RCC 7860 (cell line): ENCODE measurements at regions not wholly inside any gene's neighbourhood (a gene's known extent, or its start where the extent isn't known, plus 50 kb on each side); places are given as distances from the start of the nearest gene placed in this dataset.

ENCODE experiments used
- DNase-seq: peaks from one replicate; pipeline ENCODE4 v3.0.0-alpha.2; 2015; ENCODE audit warnings: low spot score
- FAIRE-seq: peaks from 2 replicates; lab custom pipeline; 2012; peaks lifted over from hg19 to GRCh38; lab: Jason Lieb, UNC

DNA sequence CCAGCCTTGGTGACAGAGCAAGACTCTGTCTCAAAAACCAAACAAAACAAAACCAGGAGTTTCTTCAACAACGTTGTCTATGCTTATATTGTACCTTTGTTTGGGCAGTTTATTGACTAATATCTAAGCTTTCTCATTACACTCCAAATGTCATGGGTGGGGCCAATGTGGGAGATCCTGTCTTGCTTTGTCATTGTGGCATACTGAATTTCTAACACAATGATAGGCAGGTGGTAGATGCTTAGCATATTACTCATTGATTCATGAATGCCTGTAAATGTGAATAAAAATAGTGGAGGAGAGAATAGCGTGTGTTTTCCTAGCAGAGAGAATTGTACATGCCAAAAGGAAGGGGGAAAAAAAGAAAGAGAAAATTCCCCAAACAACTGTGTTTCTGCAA, 802.5 kb upstream of the EEF2KMT start:
- DNase-seq (peak; percentile 25), FAIRE-seq (no peak)

DNA sequence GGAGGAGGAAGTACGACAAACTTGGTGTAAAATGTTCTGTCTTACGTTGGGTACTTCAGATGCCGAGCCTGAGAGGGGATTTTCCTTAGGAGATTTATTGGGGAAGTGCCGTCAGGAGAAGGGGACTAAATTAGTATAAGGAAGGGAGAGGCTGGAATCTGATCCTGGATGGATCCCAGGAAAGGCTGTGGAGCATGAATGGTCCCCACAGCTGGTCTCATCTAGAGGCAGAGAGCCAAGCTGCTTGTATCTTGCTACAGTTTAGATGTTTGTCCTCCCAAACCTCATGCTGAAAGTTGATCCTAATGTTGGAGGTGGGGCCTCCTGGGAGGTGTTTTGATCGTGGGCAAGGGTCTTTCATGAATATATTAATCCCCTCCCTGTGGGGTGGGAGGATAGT, 798.4 kb upstream of the EEF2KMT start:
- no peak for DNase-seq
- no peak for FAIRE-seq

DNA sequence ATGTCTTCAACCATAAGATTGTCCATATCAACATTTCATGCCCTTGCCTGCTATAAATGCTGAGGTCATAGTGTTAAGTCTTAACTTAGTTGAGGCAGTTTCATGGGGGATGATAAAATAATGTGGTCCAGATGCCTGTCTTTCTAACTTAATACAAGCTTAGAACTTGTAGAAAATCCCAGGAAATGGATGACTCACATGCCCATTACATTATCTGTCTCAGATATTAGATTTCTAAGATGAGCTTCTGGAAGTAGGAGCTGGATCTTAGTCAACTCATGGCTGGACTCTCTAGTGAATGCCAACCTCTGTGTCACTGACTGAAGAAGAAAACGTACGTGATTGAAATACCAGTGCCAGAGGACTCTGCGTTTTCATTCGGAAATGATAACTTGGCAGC, 797.5 kb upstream of the EEF2KMT start:
- DNase-seq = peak; percentile 73
- no peak for FAIRE-seq

DNA sequence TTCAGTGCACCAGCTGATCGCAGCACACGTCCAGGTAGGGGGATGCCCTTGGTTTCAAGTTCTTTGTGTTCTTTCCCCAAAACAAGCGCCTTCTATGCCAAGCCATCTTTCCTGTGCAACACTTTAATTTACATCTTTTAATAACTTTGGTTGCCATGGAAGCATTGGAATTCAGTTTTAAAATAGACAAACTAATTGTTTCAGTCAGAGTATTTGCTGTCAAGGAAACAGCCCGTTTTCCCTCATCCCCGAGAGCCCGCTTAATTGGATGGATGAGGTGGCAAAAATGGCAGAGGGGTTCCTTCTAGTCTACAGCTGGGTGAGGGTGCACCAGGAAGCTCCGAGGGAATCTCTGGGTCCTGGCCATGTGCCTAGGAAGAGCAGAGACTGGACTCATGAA, 793.7 kb upstream of the EEF2KMT start:
- DNase-seq (no peak), FAIRE-seq (no peak)

DNA sequence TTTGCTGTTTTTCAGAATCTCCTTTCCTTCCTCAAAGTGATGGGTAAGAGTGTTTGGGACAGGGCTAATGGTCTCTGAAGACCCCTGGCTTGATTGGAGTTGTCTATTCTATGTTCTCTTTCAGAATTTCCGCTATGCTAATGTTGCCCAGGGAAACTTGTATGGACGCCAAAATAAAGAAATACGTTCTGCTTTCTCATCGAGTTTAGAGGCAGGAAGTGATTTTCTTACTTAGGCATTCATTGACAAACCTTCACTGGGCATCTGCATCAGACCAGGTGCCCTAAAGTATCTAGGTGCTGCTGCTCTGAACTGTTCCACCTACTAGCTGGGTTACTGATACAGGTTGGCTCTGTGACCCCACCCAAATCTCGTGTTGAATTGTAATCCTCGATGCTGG, 787.9 kb upstream of the EEF2KMT start:
- DNase-seq (no peak), FAIRE-seq (no peak)

DNA sequence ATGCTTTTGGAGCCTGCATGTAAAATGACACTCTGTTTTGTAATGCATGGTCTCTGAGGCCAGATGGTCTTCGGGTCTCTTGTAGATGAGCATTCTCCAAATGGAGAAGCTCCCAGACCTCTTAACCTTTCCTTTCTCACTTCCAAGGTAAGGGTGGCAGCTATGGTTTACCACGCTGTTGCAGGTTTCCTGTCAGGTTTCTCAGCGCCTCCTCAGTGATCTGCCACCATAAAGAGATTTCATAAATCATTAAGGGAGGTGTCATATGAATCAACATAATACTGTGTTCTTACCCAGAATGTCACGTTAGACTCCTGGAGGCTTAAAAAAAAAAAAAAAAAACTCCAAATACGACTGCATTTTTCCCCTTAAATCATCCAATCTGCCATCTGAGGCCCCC, 787.4 kb upstream of the EEF2KMT start:
- FAIRE-seq (no peak), DNase-seq (no peak)

DNA sequence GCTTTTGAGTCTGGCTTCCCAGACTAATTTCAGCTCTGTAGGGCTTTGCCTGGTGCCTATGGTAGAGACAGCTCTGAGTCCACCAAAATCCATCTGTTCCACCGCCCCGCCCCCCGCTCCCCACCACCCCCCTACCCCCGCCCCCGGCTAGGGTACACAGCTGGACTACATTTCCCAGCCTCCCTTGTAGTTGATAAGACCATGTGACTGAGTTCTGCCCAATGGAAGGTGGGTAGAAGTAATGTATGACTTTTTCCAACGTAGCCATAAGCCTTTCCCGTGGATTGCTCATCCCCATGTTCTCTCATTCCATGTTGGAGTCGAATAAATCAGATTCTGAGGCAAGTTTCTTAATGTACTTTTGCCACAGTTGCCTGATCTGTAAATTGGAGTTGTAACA, 786.7 kb upstream of the EEF2KMT start:
- FAIRE-seq (no peak), DNase-seq (no peak)

DNA sequence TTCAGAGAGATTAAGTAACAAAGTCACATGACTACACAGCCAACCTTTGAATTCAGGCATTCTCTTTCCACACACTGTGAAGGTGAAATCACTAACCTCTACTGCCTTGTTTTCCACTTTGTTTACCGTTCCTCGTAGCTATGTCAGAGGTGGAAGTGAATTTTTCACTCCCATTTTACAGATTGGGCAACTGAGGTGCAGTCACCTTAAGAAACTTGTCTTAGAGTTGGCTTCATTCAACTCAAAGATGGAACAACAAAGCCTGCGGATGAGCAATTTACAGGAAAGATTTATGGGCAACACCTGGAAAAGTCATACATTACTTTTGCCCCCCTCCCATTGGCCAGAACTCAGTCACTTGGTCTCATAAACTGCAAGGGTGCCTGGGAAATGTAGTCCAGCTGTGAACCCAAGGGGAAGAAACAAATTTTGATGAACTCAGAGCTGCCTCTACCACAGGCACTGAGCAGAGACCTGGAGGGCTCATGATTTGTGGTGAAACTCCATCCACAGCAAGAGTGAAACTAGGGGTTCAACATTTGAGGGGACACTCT, 784.6 kb upstream of the EEF2KMT start:
- DNase-seq (no peak), FAIRE-seq (no peak)

DNA sequence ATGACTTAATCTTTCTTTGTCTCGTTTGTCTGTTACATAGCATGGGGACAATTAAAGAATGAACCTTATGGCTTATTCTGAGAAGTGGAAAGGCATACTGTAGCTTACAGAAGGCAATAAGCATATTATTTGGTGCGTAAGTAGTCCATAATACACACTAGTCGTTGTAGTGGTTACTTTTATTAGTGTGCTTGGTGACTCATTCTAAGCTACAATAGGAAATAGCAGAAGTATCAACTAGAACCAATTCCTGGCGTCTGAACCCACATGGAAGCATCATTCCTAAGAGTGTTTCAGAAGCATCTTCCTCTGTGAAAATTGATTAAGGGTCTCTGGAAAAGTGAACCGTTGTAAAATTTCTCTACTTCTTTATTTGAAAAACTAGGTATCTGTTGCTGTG, 777.8 kb upstream of the EEF2KMT start:
- FAIRE-seq = no peak
- no peak for DNase-seq

DNA sequence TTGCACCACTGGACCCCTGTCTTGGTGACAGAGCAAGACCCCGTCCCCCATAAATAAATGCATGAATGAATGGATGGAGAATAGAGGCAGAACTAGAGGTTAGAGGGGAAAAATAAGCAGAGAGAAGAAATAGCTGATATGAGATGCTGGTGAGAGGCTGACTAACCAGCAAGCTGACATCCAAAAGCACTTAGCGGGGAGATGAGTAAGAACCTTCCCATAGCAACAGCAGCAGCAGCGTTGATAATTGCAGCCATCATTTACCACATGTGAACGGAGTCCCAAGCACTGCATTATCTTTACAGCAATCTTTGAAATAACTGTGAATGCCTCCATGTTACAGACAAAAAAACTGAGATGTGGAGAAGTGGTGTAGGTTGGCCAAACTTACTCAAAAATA, 777.3 kb upstream of the EEF2KMT start:
- no peak for FAIRE-seq
- no peak for DNase-seq

DNA sequence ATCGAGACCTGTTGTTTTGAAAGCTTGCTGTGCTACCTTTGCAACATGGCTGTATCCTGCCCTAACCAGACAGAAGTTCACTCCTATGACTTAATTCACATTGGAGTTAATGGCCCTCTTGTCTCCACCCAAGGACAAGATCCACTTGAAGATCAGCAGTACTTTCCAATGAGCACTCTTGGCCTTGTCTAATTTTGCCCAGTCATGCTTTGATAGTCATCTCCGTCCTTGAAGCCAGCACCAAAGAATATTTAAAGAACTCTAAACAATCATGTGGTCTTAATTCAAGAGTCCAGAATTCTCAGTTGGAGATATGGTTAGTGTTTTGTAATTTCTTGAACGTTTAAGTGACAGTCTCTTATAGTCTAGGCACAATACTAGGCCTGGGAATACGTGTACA, 775.6 kb upstream of the EEF2KMT start:
- FAIRE-seq (no peak), DNase-seq (no peak)

DNA sequence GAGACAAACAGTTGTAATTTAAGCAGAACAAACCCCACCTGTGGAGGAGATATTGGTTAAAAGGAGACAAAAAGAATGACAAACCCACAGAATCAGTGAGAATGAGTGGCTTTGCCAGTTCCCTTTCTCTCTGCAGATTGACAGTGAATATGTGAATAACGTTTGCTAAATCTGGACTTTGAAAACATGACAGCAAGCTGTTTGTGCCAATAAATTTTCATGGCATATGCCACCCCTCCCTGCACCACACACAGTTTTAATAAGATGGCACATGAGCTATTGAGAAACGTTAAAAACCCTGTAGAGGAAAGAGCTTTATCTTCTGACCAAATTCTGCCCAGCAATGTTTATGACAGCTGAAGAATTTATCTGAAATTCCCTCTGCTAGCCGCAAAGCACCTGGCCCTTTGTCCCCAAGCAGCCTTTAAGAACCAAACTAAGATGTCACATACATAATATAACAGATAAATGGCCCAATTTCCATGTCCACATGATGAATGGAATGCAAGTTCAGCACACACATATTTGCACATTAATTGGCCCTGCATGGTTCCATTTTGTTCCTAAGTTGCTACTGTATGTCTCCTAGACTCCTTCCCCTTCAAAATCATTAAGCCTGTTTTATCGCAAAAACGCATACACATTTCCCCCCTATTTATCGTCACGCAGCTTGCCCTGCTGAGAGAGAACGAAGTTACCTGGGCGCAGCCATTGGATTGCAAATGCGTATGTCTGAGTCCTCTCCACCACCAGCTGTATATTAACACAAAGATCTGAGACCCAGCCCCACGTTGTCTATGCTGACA, 773.5 kb upstream of the EEF2KMT start:
- FAIRE-seq (no peak), DNase-seq (no peak)

DNA sequence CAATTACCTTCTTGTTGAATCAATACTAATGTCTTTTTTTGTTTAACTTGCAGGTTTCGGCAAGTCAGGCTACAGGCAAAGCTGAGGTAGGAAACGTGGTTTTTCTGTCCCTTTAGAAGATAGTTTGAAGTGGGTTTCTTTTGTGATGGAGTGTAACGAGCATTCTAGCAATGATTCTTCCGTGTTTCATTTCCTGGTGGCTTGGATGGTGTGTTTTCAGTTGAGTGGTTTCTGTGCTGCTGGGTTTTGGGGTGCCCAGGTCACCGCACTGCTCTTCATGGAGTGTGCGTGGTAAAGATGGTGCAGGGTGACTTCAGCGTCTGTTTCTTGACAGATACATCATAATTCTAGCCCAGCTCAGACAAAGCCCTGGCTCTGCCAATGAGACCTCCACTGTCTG, 769.7 kb upstream of the EEF2KMT start:
- DNase-seq (no peak), FAIRE-seq (no peak)

DNA sequence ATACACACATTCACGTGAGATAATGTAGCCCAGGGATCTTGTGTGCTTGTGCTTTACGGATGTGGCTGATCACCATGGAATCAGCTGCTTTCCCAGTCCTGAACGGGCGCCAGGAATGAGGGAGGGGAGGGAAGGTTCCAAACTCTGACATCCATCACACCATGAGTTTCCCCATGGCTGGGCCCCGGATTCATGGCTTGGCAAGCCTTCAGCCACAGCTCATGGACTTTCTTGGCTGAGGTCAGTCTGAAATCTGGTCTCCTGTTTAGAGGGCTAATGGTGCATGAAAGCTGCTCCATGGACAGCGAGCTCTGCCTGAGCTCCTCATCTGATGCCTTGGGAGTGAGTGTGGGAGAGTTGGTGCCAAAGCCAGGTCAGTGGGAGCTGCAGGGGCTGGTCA, 767.6 kb upstream of the EEF2KMT start:
- FAIRE-seq (no peak), DNase-seq (peak; percentile 73)

DNA sequence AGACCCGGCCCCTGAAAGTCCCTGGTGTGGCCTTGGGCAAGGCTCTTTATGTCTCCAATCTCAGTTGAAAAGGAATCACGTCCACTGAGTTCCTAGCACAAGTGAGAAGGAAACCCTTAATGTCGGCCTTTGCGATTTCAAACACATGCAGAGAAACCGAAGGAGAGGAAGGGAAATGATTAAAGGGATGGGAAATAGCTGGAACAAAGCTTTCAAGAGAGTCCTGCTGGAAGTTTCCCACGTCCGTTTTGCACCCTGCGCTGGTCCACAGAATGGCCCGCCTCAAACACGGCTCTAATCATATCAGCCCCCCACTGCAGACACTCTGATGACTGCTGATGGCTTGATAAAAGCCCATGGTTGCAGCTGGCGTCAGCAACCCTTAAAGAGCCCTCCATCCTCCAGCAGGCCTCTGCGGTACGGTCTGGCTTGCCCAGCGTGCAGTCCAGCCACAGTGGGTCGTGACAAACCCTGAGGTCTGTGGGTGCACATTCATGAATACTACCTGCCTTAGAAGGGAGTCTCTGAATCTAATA, 765.5 kb upstream of the EEF2KMT start:
- FAIRE-seq = no peak
- no peak for DNase-seq

DNA sequence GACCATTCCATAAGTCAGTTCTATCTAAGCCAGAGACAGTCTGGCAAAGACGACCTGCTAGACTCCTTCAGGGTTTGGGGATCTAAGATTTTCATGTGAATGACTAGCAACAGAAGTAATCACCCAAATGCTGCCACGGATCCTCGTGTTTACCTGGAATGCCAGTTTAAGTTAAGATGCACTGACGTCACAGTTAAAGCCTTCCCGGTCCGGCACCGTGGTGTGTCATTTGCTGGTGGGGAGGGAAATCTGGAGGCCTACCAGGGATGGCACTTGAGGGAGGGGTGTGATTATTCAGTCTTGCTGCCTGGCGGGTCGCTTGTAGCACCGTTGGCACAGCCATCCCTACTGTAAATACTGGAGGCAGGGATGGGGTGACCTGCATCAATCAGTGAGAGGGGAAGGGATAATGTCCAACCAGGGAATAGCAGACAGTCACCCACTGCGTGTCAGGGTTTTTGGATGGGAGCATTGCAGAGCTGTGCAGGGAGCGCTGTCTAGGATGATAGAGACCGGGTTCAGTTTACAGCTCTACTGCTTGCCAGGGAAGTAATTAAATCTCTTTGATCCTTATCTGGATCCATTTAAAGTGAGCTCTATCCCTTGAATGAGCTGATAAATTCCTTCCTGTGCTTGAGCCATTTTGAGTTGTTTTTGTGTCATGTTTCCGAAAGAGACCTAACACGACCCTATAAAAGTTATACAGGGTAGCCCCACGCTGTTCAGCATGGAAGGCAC, 764.7 kb upstream of the EEF2KMT start:
- DNase-seq = no peak
- no peak for FAIRE-seq

DNA sequence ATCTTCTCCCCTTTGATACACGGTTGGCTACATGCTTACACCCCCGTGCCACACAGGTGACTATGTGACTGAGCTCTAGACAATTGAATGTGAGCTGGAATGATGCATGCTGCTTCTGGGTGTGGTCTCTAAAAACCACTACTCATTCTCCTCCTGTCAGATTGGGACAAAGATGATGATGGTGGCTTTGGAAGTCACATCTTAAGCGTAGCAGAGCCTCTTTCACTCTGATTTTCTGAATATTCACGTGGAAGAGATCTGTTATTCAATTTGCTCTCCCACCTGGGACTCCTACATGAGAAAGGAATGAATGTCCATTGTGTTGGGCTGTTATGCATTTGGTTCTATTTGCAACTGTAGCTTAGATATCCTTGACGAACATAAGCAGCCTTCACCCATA, 763.6 kb upstream of the EEF2KMT start:
- FAIRE-seq (no peak), DNase-seq (no peak)

DNA sequence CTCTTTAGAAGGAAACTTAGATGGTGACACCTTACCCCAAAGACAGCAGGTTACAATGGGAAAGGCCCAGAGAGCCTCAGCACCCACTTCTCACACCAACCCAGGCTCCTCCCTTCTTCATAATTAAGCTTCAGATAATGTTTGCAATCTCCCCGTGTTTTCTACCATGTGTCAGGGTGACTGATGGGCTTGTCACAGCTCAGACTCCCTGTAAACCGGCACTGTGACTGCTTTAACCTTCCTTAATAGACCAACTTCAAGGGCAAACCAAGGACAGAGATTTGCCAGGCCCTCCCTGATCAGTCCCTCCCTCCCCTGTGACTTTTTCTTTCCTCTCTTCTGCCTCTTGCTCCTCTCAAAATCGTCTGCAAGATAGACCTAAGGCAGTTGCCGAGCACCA, 760.6 kb upstream of the EEF2KMT start:
- DNase-seq (no peak), FAIRE-seq (no peak)

DNA sequence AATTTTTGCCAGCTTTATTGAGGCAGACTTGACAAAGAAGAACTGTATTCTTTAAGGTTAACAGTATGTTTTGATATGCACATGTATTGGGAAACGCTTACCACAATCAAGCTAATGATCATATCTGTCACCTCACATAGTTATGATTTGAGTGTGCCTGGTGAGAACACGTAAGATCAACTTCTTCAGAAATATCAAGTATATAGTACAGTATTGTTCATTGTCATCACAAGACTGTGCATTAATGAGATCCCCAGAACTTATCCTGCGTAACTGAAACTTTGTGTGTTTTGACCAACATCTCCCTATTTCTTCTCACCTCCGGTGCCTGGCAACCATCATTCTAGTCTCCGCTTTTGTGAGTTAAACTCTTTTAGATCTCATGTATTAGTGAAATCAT, 756.4 kb upstream of the EEF2KMT start:
- FAIRE-seq (no peak), DNase-seq (no peak)

DNA sequence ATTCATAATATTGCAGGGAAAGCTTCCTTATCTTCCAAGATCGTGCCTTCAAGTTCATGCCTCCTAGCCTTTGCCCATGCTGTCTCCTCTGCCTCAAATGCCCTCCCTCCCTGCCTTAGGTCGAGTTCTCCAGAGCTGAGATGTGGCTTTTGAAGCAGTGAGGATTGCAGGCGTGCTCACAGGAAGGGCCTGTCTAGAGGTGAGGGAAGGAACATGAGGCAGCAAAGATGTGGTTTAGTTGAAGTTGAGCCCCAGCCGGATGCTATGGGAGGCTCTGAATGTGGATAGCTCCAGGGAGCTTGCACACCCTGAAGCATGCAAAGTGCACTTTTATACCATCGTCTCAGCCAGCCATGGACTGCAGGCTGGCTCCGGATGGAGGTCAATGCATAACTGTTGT, 754.6 kb upstream of the EEF2KMT start:
- peak; percentile 44 for DNase-seq
- no peak for FAIRE-seq

DNA sequence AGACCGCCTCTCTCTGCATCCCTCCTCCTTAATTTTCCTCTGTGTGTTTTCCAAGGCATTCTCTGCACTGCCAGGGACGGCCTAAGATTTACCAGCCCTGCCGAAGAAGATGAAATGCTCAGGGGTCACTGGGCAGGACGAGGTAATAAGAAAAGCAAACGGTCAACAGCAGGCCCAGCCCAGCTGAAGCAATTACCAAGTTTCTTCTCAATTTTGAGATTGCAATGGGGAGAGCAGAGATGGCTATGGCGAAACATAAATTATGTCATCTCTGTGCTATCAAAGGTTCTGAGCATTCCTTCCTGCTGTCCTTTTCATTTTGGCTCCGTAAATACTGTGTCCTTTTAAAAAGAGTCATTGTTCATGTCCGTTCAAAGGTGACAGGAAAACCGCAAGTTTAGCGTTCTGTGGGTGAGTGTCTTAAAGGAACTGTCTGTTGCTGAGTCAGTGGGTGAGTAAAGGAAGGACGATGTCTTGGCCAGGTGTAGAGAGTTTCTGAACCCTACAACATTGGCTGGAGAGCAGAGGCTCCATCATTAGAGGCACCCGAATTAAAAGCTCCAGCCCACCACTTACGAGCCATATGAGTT, 753.9 kb upstream of the EEF2KMT start:
- peak; percentile 61 for FAIRE-seq
- peak; percentile 87 for DNase-seq
